ENCODE measurements at regions not wholly inside any gene's neighbourhood (a gene's known extent, or its start where the extent isn't known, plus 50 kb on each side); places are given as distances from the start of the nearest gene placed in this dataset.

GRCh38 chr10:62467527-62467926 lies 93.4 kb downstream of the ZNF365 start:
- no peak overlapping the region for H2AFZ ChIP-seq
- H3K27ac ChIP-seq (ENCODE audit: low read depth): no peak overlapping the region
- DNase-seq (ENCODE audit: low spot score) (no peak), ATAC-seq (no peak)
- H4K20me1 ChIP-seq (replicated peaks; ENCODE audit: insufficient read depth): no peaks in the 10 kb centered on the region
- Mint-ChIP-seq H3K36me3 (ENCODE audit: low read depth) (no peaks in the 10 kb centered on the region), H3K27me3 (ENCODE audit: insufficient read depth, low read depth, poor library complexity) (peaks cover 3% of the 10 kb centered on the region), H3K4me3 (no peak overlapping the region), H3K27ac (no peak overlapping the region), H3K9me3 (peaks cover 25% of the 10 kb centered on the region), H3K4me1 (no peaks in the 10 kb centered on the region)
- H3K27me3 ChIP-seq (ENCODE audit: insufficient read depth): no peaks in the 10 kb centered on the region
- 0 out of 2 replicates have a peak, but pooled peaks cover 5% of the 10 kb centered on the region for H3K9me2 ChIP-seq (ENCODE audit: insufficient read depth)
- H3K4me3 ChIP-seq: no peak overlapping the region
- TF ChIP-seq ETS1 (IDR thresholded peaks at IDR 0.05) (no peak), ZNF331 (CRISPR knock-in tag; IDR thresholded peaks at IDR 0.05; ENCODE audit: low read depth) (no peak), CREB1 (CRISPR knock-in tag; IDR thresholded peaks at IDR 0.05; ENCODE audit: low read depth) (no peak), STAT1 (IDR thresholded peaks at IDR 0.05; ENCODE audit: unreplicated experiment) (no peak), REST (IDR thresholded peaks at IDR 0.05; ENCODE audit: unreplicated experiment) (no peak), EZH2phosphoT487 (IDR thresholded peaks at IDR 0.05; ENCODE audit: unreplicated experiment) (no peak), CTCF (conservative IDR thresholded peaks at IDR 0.05; ENCODE audit: low read depth in 2 of 2) (no peak), POLR2AphosphoS5 (IDR thresholded peaks at IDR 0.05; ENCODE audit: low read depth) (no peak), JUNB (IDR thresholded peaks at IDR 0.05; ENCODE audit: unreplicated experiment) (no peak), ZNF462 (CRISPR knock-in tag; IDR thresholded peaks at IDR 0.05) (no peak)
- no peak overlapping the region for H3K4me2 ChIP-seq
- no peaks in the 10 kb centered on the region for H3F3A ChIP-seq (replicated peaks; ENCODE audit: low read depth)
- H3K4me1 ChIP-seq (ENCODE audit: insufficient read depth): no peaks in the 10 kb centered on the region
- H3K36me3 ChIP-seq (ENCODE audit: insufficient read depth): no peaks in the 10 kb centered on the region
- H3K79me2 ChIP-seq (replicated peaks; ENCODE audit: insufficient read depth): no peaks in the 10 kb centered on the region
